WTC11 (cell line): ENCODE measurements at regions not wholly inside any gene's neighbourhood (a gene's known extent, or its start where the extent isn't known, plus 50 kb on each side); places are given as distances from the start of the nearest gene placed in this dataset.

Experiments used
- CREB1 ChIP-seq: sonication (generic); formaldehyde crosslinking; IDR thresholded peaks from 2 replicates; pipeline ENCODE4 v1.8.0; 2023; ENCODE audit warnings: mild to moderate bottlenecking, missing genetic modification reagents
- ESRRA ChIP-seq: sonication (generic); formaldehyde crosslinking; IDR thresholded peaks from 2 replicates; pipeline ENCODE4 v1.8.1; 2022; ENCODE audit warnings: mild to moderate bottlenecking, missing genetic modification reagents, borderline replicate concordance
- GRHL2 ChIP-seq: fragments of 250-450 bp; sonication (Bioruptor Pico); IDR thresholded peaks from 2 replicates; pipeline ENCODE4 v1.8.0; 2022; ENCODE audit warnings: mild to moderate bottlenecking, moderate library complexity; ENCODE audit not compliant: insufficient replicate concordance, severe bottlenecking
- MXD4 ChIP-seq: fragments of 250-450 bp; sonication (Bioruptor Pico); IDR thresholded peaks from 2 replicates; pipeline ENCODE4 v1.8.0; 2021; ENCODE audit warnings: mild to moderate bottlenecking, moderate library complexity, borderline replicate concordance
- NFYB ChIP-seq: sonication (generic); formaldehyde crosslinking; conservative IDR thresholded peaks from 2 replicates; pipeline ENCODE4 v1.8.0; 2022; ENCODE audit warnings: low read depth, missing genetic modification reagents
- ZNF263 ChIP-seq: sonication (generic); formaldehyde crosslinking; IDR thresholded peaks from 2 replicates; pipeline ENCODE4 v1.8.1; 2022; ENCODE audit warnings: low read depth, mild to moderate bottlenecking, moderate library complexity, missing genetic modification reagents
- ZNF532 ChIP-seq: fragments of 250-450 bp; sonication (Bioruptor Pico); IDR thresholded peaks from 2 replicates; pipeline ENCODE4 v1.9.0; 2021; ENCODE audit warnings: mild to moderate bottlenecking, borderline replicate concordance
- TF ChIP-seq, protein P1 (sequence below): sonication (generic); formaldehyde crosslinking; IDR thresholded peaks from 2 replicates; pipeline ENCODE4 v1.8.0; 2022; ENCODE audit warnings: mild to moderate bottlenecking, missing genetic modification reagents
- TF ChIP-seq, protein P2 (sequence below): fragments of 200-600 bp; IDR thresholded peaks from 2 replicates; pipeline ENCODE4 v1.8.0; 2022; ENCODE audit warnings: antibody characterized with exemption

GRCh38 chr20:24899153-24899552, 49.9 kb upstream of the CST7 start:
- TF ChIP-seq CREB1 (CRISPR knock-in tag) (no peak), MXD4 (no peak), GRHL2 (no peak), ESRRA (CRISPR knock-in tag) (no peak), NFYB (CRISPR knock-in tag) (no peak), ZNF532 (CRISPR knock-in tag) (no peak), ZNF263 (CRISPR knock-in tag) (no peak)
- TF ChIP-seq, protein P1, sequence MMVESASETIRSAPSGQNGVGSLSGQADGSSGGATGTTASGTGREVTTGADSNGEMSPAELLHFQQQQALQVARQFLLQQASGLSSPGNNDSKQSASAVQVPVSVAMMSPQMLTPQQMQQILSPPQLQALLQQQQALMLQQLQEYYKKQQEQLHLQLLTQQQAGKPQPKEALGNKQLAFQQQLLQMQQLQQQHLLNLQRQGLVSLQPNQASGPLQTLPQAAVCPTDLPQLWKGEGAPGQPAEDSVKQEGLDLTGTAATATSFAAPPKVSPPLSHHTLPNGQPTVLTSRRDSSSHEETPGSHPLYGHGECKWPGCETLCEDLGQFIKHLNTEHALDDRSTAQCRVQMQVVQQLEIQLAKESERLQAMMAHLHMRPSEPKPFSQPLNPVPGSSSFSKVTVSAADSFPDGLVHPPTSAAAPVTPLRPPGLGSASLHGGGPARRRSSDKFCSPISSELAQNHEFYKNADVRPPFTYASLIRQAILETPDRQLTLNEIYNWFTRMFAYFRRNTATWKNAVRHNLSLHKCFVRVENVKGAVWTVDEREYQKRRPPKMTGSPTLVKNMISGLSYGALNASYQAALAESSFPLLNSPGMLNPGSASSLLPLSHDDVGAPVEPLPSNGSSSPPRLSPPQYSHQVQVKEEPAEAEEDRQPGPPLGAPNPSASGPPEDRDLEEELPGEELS, result no peak
- TF ChIP-seq, protein P2, sequence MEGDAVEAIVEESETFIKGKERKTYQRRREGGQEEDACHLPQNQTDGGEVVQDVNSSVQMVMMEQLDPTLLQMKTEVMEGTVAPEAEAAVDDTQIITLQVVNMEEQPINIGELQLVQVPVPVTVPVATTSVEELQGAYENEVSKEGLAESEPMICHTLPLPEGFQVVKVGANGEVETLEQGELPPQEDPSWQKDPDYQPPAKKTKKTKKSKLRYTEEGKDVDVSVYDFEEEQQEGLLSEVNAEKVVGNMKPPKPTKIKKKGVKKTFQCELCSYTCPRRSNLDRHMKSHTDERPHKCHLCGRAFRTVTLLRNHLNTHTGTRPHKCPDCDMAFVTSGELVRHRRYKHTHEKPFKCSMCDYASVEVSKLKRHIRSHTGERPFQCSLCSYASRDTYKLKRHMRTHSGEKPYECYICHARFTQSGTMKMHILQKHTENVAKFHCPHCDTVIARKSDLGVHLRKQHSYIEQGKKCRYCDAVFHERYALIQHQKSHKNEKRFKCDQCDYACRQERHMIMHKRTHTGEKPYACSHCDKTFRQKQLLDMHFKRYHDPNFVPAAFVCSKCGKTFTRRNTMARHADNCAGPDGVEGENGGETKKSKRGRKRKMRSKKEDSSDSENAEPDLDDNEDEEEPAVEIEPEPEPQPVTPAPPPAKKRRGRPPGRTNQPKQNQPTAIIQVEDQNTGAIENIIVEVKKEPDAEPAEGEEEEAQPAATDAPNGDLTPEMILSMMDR, result no peak
